ENCODE measurements at regions not wholly inside any gene's neighbourhood (a gene's known extent, or its start where the extent isn't known, plus 50 kb on each side); places are given as distances from the start of the nearest gene placed in this dataset.

- TF ChIP-seq, protein P1, sequence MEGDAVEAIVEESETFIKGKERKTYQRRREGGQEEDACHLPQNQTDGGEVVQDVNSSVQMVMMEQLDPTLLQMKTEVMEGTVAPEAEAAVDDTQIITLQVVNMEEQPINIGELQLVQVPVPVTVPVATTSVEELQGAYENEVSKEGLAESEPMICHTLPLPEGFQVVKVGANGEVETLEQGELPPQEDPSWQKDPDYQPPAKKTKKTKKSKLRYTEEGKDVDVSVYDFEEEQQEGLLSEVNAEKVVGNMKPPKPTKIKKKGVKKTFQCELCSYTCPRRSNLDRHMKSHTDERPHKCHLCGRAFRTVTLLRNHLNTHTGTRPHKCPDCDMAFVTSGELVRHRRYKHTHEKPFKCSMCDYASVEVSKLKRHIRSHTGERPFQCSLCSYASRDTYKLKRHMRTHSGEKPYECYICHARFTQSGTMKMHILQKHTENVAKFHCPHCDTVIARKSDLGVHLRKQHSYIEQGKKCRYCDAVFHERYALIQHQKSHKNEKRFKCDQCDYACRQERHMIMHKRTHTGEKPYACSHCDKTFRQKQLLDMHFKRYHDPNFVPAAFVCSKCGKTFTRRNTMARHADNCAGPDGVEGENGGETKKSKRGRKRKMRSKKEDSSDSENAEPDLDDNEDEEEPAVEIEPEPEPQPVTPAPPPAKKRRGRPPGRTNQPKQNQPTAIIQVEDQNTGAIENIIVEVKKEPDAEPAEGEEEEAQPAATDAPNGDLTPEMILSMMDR (IDR thresholded peaks at IDR 0.05): no peak
Observed at GRCh38 chr10:50936335-50936734, 50.9 kb upstream of the A1CF start.

GRCh38 chr10:50937230-50937907 lies 51.9 kb upstream of the A1CF start:
- TF ChIP-seq, protein P1 (IDR thresholded peaks at IDR 0.05): peak; percentile 74

GRCh38 chr10:50941629-50942028 lies 56.2 kb upstream of the A1CF start:
- TF ChIP-seq, protein P1 (IDR thresholded peaks at IDR 0.05): no peak

DNA sequence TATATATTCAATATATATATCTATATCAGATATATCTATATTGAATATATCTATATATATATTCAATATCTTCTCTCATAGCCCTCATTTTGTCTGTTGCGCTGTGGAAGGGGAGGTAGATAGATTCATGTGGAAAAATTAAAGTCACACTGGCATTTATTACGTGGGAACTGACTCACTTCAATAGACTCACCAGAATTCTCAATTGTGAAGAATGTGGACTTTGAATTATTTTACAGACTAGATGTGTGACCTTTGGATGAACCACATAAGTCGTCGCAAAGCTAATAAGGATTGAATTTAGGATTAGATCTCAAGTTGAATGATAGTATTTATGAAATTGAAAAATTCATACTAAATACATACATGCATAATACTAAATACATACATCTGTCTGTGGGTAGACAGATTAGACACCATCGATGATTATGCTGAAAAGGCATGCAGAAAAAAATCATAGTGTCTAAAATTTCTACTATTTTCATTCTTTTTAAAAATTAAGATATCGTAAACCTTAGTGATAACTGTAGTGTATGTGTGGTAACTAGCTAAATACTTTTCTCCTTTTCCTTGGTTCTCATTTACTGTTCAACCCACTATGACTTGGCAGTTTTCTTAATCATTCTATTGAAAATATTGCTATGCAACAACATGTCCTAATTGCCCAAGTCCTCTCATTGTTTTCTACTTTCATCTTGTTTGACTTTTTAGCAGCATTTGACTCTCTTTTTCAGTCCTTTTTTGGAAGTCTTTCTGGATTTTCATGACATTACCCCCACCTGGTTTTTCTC lies 61.8 kb upstream of the A1CF start:
- TF ChIP-seq, protein P1 (IDR thresholded peaks at IDR 0.05): no peak

DNA sequence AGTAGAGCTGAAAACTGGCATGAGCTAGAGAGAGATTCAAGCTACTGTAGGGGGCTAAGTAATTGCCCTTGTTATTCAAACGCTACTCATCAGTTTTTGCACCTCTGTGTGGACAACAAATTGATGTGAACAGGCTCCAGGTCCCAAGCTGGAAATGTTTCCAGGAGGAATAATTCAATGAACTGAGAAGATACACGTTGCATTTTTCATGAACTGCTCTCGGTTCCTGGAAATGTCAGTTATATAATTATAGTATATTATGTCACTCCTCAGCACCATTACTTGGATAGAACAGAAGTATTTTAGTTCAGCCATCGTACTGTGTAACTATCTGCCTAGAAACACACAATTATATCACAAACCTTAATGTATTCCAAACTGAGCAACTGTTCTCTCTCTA lies 65.9 kb upstream of the A1CF start:
- TF ChIP-seq, protein P1 (IDR thresholded peaks at IDR 0.05): no peak

DNA sequence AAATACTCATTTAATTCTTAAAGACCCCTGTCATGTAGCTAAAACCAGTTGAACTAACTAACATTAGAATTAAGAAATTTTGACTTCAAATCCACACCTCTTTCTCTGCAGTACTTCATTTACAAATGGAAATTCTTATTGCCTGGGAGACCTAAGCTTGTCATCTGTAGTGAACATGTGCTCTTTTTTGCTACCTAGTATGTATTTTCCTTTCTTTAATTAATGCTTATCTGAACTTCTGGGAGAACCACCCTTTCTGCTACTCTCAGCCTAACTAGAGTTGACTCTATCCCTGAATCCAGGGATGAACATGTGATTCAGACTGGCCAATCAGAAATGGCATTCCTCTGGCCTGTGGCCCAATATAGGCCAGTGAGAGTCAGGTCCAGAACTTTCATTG lies 75.9 kb upstream of the A1CF start:
- TF ChIP-seq, protein P1 (IDR thresholded peaks at IDR 0.05): no peak

DNA sequence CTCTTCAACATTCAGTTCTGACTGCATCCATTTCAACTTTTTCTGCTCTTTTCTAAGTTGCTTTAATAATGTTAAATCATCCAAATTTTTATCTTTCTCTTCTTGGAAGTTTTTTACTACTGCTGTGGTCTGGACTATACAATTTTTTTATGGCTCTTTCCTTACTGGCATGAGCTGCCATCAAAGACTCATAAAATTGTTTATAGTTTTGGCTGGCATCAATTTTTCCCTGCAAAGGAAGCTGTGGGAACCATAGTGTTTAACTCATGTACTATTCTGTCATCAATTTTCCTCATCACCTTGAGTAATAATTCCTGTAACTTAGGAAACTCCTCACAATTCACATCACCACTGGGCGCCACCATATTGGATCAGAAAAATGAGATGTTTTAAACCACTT lies 77.6 kb upstream of the A1CF start:
- TF ChIP-seq, protein P1 (IDR thresholded peaks at IDR 0.05): no peak

Data from LNCAP (cell line).